ENCODE measurements at regions not wholly inside any gene's neighbourhood (a gene's known extent, or its start where the extent isn't known, plus 50 kb on each side); places are given as distances from the start of the nearest gene placed in this dataset.
"Not testable (repeated sequence)": the region's sequence is repeated elsewhere in the genome, so short reads cannot be mapped to it uniquely, and the experiment has no call there.

DNA sequence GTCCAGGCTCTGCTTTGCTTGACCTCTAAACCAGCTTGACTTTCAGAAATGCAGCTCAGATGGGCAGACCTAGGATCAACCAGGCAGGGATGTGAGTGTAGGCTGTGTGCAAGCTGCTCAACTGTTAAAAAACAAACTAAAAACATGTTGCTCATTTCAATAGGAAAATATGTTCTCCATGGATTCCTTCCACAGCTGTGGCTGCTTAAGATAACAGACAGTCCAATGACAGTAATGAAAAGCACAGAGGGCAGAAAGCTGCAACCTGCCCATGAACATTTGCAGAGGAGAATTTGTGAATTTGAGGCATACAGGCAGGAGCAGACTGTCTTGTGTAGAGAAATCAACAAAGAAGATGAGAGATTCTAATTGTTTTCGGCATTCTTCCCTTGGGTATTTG lies 534.2 kb downstream of the CCSER2 start:
- Mint-ChIP-seq H3K27ac (no peak overlapping the region), H3K27me3 (peaks cover 22% of the 10 kb centered on the region), H3K4me1 (no peaks in the 10 kb centered on the region), H3K36me3 (peaks cover 2% of the 10 kb centered on the region), H3K9me3 (peaks cover 2% of the 10 kb centered on the region), H3K4me3 (no peak overlapping the region)
- DNase-seq: no peak

DNA sequence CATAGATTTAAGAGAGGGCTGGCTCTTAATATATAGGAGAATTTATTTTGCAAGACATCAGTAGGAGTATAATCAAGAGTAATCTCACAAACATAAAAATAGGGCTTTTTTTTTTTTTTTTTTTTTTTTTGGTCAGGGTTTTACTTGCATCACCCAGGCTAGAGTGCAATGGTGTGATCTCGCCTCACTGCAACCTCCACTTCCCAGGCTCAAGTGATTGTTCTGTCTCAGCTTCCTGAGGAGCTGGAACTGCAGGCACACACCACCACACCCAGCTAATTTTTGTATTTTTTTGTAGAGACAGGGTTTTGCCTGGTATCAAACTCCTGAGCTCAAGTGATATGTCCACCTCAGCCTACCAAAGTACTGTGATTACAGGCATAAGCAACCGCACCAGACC lies 535.3 kb downstream of the CCSER2 start:
- H3K4me1 Mint-ChIP-seq: no peaks in the 10 kb centered on the region
- H3K4me3 Mint-ChIP-seq: no peak overlapping the region
- no peak for DNase-seq
- peaks cover 2% of the 10 kb centered on the region for H3K36me3 Mint-ChIP-seq
- H3K27ac Mint-ChIP-seq: no peak overlapping the region
- H3K9me3 Mint-ChIP-seq: peaks cover 2% of the 10 kb centered on the region
- peaks cover 22% of the 10 kb centered on the region for H3K27me3 Mint-ChIP-seq

DNA sequence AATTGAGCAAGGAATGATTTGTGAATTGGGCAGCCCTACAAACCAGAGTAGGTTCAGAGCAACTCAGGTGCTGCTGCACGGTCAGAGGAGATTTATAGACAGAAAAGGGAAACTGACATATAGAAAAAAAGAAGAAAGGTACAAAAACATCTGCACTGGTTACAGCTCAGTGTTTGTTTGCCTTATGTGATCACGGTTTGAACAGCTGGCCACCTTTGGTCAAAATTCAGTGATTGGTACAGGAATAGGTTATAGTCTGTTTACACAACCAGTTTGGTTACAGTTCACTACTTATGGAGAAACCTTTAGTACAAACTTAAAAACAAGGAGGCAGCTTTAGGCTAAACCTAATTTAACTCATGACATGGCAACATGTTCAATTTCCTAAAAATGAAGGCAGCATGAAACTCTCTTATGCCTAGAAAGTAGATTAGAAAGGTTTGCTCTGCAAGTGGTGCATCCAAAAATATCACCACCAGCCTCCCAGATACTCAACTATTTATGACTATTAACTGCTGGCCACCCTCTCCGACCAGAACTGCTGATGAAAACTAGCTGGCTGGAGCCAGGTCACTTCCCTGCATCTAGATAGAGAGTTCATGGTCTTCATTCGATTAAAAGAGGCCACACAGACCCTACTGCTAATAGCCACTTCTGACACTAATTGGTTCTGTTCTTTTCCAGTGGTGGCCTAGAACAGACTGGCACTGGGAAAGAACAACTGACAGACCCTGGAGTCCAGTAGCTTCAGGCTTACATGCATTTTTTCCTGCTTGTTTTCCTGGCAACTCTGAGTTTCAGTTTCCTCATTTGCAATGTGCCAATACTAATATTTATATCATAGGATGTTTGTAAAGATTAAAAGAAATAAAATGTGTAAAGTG lies 548.0 kb downstream of the CCSER2 start:
- Mint-ChIP-seq H3K36me3 (no peaks in the 10 kb centered on the region), H3K27me3 (no peaks in the 10 kb centered on the region), H3K4me3 (no peak overlapping the region), H3K9me3 (no peaks in the 10 kb centered on the region), H3K27ac (no peak overlapping the region), H3K4me1 (no peaks in the 10 kb centered on the region)
- DNase-seq: no peak

DNA sequence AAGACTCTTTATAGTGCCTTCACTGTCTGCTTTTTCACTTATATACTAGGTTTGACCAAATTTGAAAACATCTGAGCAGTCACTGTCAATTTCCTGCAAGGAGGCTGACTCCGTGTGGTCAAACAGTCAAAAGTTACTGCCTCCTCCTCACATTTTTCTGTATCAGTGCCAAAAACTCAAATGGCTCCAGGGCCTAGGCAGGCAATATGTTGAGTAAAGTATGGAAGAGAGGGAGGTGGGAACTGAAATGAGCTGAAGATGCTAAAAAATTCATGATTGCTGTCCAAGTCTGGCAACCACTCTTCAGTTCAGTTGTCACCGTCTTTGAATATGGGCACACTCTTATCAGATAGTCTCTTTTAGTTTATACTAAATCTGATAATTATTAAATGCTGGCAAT lies 551.6 kb downstream of the CCSER2 start:
- Mint-ChIP-seq H3K36me3 (no peaks in the 10 kb centered on the region), H3K27ac (no peak overlapping the region), H3K4me3 (no peak overlapping the region), H3K9me3 (no peaks in the 10 kb centered on the region), H3K4me1 (no peaks in the 10 kb centered on the region), H3K27me3 (no peaks in the 10 kb centered on the region)
- DNase-seq: no peak

DNA sequence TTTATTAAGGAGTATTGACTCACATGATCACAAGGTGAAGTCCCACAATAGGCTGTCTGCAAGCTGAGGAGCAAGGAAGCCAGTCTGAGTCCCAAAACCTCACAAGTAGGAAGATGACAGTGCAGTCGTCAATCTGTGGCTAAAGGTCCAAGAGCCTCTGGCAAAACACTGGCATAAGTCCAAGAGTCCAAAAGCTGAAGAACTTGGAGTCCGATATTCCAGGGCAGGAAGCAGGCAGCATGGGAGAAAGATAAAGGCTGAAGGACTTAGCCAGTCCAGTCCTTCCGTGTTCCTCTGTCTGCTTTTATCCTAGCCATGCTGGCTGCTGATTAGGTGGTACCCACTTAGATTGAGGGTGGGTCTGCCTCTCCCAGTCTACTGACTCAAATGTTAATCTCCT lies 553.3 kb downstream of the CCSER2 start:
- H3K9me3 Mint-ChIP-seq, DNase-seq, H3K27me3 Mint-ChIP-seq, H3K4me3 Mint-ChIP-seq, H3K36me3 Mint-ChIP-seq, H3K27ac Mint-ChIP-seq, H3K4me1 Mint-ChIP-seq: not testable (repeated sequence)

DNA sequence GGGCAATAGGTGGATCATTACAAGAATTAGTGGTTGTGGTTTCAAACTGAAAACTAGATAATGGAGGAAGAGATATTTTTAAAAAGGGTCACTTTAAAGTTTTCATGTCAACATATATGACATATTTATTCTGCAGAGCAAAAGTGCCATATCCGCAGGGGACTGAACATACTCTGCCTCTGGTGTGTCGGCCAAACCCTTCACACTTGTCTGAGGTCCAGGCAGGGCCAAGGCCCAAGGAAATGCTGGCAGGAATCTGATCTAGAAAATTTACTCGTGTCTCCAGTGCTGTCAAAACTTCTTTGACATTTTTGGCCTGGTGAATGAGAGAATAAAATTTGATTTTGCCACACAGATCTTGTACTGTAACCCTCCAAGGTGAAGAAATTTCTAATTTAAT lies 562.3 kb downstream of the CCSER2 start:
- Mint-ChIP-seq H3K9me3 (no peaks in the 10 kb centered on the region), H3K27ac (no peak overlapping the region), H3K36me3 (no peaks in the 10 kb centered on the region), H3K4me1 (no peaks in the 10 kb centered on the region), H3K4me3 (no peak overlapping the region), H3K27me3 (no peaks in the 10 kb centered on the region)
- DNase-seq: no peak

DNA sequence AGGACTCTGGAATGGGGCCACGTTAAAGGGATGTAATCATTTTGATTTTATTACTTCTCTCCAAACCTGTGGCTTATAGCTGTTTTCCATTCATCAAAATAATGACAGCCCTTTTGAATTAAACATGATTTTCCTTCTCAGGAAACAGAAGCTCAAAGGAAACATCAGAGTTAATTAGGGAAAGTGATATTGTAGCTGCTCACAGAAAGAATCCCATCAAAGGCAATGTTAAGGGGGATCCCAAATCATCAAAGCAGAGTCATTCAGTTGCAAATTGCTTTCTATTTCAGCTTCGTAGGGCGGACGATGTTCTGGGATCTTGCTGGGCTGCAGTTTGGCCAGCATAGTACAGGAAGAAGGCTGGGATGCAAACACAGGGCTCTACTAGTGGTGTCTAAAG lies 563.2 kb downstream of the CCSER2 start:
- no peaks in the 10 kb centered on the region for H3K4me1 Mint-ChIP-seq
- DNase-seq: no peak
- no peaks in the 10 kb centered on the region for H3K9me3 Mint-ChIP-seq
- no peak overlapping the region for H3K4me3 Mint-ChIP-seq
- H3K27me3 Mint-ChIP-seq: no peaks in the 10 kb centered on the region
- H3K36me3 Mint-ChIP-seq: no peaks in the 10 kb centered on the region
- H3K27ac Mint-ChIP-seq: no peak overlapping the region

DNA sequence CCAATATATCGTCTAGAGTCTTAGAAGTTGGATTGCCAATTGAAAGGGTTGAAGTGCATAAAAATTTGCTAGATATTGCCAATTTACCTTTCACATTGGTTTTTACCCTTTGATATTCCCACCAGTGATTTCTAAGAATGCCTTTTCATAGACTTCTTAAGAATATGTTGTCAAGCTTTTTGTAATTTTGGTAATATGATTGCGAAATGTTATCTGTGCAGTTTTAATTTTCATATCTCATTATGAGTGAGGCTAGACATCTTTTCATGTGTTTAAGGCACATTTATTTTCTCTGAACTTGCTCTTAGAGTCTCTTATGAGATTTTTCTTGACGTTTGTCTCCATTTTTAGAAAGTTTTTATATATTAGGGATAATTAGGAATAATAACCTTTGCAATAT lies 567.2 kb downstream of the CCSER2 start:
- no peak for DNase-seq
- H3K4me3 Mint-ChIP-seq: no peak overlapping the region
- H3K36me3 Mint-ChIP-seq: no peaks in the 10 kb centered on the region
- H3K9me3 Mint-ChIP-seq: no peaks in the 10 kb centered on the region
- no peaks in the 10 kb centered on the region for H3K27me3 Mint-ChIP-seq
- no peak overlapping the region for H3K27ac Mint-ChIP-seq
- no peaks in the 10 kb centered on the region for H3K4me1 Mint-ChIP-seq

DNA sequence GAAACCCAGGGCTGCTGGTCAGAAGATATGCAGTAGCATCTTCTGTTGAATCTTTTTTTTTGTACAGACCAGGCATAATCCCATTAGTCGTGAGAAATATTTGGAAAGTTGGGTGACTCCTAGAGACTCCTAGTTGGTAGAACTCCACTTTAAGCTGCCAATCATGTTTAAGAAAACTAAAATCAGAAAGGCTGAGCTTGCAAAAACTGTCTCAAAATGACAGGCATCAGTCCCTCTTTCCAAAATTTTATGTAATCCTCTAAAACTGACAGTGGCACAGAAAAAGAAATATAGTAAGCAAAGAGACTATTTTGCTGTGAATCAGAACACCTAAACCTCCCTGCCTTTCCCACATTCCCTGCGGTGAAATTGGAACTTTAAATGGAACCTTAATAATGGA lies 568.5 kb downstream of the CCSER2 start:
- no peak overlapping the region for H3K27ac Mint-ChIP-seq
- H3K27me3 Mint-ChIP-seq: no peaks in the 10 kb centered on the region
- H3K4me1 Mint-ChIP-seq: no peaks in the 10 kb centered on the region
- H3K36me3 Mint-ChIP-seq: no peaks in the 10 kb centered on the region
- H3K9me3 Mint-ChIP-seq: no peaks in the 10 kb centered on the region
- DNase-seq: no peak
- H3K4me3 Mint-ChIP-seq: no peak overlapping the region

DNA sequence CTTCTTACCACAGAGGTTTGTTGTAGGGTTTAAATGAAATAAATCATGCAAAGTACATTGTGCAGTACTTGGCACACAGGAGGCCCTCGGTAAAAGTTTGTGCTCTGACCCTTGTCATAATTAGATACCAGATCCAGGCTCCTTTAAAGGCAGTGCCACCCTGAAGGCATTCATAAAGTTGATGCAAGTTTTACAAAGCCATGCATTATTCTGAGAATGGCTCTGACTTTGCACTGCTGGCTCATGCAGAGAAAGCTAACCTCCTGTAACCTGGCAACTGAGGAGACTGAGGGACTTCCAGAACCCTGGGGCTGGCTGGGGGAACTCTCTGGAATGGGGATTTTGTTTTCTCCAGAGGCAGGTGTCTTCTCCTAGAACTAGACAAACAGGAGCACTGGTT lies 570.9 kb downstream of the CCSER2 start:
- H3K4me1 Mint-ChIP-seq: no peaks in the 10 kb centered on the region
- DNase-seq: no peak
- H3K4me3 Mint-ChIP-seq: no peak overlapping the region
- H3K27me3 Mint-ChIP-seq: no peaks in the 10 kb centered on the region
- no peaks in the 10 kb centered on the region for H3K36me3 Mint-ChIP-seq
- H3K9me3 Mint-ChIP-seq: no peaks in the 10 kb centered on the region
- H3K27ac Mint-ChIP-seq: no peak overlapping the region

DNA sequence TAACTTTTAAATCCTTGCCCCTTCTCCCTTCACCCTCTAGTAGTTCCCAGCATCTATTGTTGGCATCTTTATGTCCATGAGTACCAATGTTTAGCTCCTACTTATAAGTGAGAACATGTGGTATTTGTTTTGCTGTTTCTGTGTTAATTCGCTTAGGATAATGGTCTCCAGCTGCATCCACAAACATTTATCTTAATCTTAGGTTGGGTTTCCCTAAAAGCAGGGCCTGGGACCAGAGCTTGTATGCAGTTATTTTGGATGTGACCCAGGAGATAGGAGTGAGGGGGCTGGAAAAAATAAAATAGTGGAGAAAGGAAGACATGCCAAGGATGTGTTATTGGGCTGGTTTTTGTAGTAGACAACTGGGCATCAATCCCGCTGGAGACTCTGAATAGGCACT lies 571.8 kb downstream of the CCSER2 start:
- no peaks in the 10 kb centered on the region for H3K36me3 Mint-ChIP-seq
- H3K27me3 Mint-ChIP-seq: no peaks in the 10 kb centered on the region
- H3K27ac Mint-ChIP-seq: no peak overlapping the region
- H3K4me1 Mint-ChIP-seq: no peaks in the 10 kb centered on the region
- no peak for DNase-seq
- no peak overlapping the region for H3K4me3 Mint-ChIP-seq
- H3K9me3 Mint-ChIP-seq: no peaks in the 10 kb centered on the region

DNA sequence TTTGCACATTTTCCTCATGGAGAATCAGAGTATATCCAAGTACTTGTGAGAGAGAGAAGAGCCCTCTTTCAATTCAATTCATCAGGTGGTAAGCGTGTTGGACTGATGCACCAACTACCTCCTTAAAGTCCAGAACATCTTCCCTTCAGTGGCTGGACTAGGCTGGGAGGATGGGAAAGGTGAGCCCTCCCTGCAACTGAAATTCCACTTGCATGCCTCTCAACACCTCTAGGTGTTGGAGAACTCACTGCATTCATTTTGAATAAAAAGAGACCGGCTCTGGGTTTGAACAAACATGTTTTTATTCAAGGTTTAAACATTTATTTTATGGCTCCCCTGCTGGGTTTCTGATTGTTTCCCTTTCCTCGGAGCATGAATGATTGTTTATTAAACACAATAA lies 573.5 kb downstream of the CCSER2 start:
- Mint-ChIP-seq H3K36me3 (no peaks in the 10 kb centered on the region), H3K4me3 (no peak overlapping the region), H3K4me1 (no peaks in the 10 kb centered on the region)

DNA sequence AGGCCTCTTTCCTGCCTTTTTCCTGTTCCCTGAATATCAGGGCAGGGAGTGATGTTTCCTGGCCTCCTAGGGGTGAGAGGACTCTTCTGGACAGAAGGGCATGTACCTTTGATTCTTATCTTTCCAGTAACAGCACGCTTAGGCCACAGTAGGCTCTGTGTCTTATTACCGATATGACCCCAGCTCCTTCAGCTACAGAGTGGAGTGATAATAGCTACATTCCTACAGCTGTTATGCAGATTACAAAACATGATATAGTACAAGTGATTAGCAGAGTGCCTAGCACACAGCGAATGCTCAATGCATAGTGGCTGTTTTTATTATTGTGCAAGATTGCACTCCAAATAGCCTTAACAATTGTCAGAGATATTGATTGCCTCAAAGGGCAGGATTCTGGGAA lies 574.2 kb downstream of the CCSER2 start:
- H3K4me1 Mint-ChIP-seq: no peaks in the 10 kb centered on the region
- no peak for DNase-seq
- no peaks in the 10 kb centered on the region for H3K36me3 Mint-ChIP-seq
- H3K4me3 Mint-ChIP-seq: no peak overlapping the region
- H3K27me3 Mint-ChIP-seq: no peaks in the 10 kb centered on the region
- H3K27ac Mint-ChIP-seq: no peak overlapping the region
- H3K9me3 Mint-ChIP-seq: no peaks in the 10 kb centered on the region

More for the DNA sequence above, 573.5 kb downstream of the CCSER2 start:
- no peak overlapping the region for H3K27ac Mint-ChIP-seq
- H3K27me3 Mint-ChIP-seq: no peaks in the 10 kb centered on the region
- no peak for DNase-seq
- H3K9me3 Mint-ChIP-seq: no peaks in the 10 kb centered on the region

DNA sequence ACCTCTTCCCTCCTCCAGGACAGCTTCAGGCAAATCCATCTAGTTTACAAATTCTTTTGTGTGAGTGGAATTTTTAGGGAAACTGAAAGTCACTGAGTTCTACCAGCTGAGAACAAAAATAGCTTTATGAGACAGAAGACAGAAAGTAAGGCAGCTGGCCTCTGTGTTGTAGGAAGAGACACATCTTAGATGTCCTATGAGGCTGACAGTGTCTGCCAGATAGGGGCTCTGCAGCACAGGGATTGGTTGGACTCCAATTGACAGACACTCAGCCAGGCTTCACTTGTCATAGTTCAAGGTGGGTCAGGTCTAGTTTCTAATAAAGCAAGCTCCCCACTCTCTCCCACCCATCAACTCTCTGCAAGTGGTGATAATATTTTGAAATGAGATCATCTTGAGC lies 574.9 kb downstream of the CCSER2 start:
- Mint-ChIP-seq H3K27me3 (no peaks in the 10 kb centered on the region), H3K9me3 (no peaks in the 10 kb centered on the region)

DNA sequence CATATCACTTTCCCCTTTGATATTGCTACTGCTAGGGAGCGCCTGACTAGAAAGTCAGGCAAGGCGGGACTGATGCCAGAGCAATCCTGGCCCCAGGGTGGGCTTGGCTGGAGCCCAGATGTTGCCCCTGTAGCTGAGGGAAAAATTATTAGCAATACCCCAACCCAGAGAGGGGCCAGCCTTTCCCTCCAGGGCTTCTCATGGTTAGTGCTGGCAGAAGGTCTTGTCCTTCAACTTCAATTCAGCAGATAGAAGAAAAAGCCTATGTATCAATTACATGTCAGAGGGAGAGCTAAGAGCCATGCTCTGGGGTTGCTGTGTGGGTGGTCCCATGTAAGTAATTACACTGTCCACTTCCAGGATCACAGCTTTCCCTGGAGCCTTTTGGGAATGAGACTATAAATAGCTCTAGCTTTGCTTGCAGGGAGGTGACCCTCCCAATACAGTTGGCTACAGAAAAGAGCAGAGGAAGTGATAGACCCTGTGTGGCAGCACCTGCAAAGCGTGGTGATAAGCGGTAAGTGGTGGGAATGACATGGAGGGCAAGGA lies 579.1 kb downstream of the CCSER2 start:
- no peaks in the 10 kb centered on the region for H3K9me3 Mint-ChIP-seq
- no peaks in the 10 kb centered on the region for H3K36me3 Mint-ChIP-seq
- H3K27me3 Mint-ChIP-seq: no peaks in the 10 kb centered on the region
- H3K27ac Mint-ChIP-seq: no peak overlapping the region
- DNase-seq: no peak
- no peaks in the 10 kb centered on the region for H3K4me1 Mint-ChIP-seq
- no peak overlapping the region for H3K4me3 Mint-ChIP-seq

More for the DNA sequence above, 574.9 kb downstream of the CCSER2 start:
- Mint-ChIP-seq H3K36me3 (no peaks in the 10 kb centered on the region), H3K27ac (no peak overlapping the region), H3K4me3 (no peak overlapping the region), H3K4me1 (no peaks in the 10 kb centered on the region)
- no peak for DNase-seq

DNA sequence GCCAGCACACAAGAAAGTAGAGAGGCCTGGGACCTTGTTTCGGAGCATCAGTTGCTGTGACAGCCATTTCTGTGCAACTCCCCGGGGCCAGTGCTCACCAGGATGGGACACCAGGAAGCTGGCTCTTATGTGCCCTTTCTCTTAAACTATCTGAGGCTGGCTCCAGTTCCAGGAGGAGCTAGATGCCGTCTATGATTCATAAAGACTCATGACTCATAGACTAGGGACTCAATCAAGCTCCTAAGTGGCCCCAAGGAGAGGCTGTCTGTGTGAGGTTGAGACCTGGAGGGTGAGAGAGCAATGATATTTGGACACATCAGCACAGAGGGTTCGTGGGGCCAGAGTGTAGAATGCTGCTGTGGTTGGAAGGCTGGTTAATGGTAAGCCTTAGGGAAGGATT lies 580.1 kb downstream of the CCSER2 start:
- no peaks in the 10 kb centered on the region for H3K4me1 Mint-ChIP-seq
- H3K27ac Mint-ChIP-seq: no peak overlapping the region
- no peak for DNase-seq
- no peaks in the 10 kb centered on the region for H3K9me3 Mint-ChIP-seq
- no peaks in the 10 kb centered on the region for H3K36me3 Mint-ChIP-seq
- H3K27me3 Mint-ChIP-seq: no peaks in the 10 kb centered on the region
- no peak overlapping the region for H3K4me3 Mint-ChIP-seq
